DMS153 (cell line): ENCODE measurements at regions not wholly inside any gene's neighbourhood (a gene's known extent, or its start where the extent isn't known, plus 50 kb on each side); places are given as distances from the start of the nearest gene placed in this dataset.
A peak's percentile ranks its signal among the peaks of the same experiment; 100 is the strongest.

Experiments
- DNase-seq: peaks from one replicate; lab custom pipeline; 2025; lab: John Stamatoyannopoulos, UW

DNA sequence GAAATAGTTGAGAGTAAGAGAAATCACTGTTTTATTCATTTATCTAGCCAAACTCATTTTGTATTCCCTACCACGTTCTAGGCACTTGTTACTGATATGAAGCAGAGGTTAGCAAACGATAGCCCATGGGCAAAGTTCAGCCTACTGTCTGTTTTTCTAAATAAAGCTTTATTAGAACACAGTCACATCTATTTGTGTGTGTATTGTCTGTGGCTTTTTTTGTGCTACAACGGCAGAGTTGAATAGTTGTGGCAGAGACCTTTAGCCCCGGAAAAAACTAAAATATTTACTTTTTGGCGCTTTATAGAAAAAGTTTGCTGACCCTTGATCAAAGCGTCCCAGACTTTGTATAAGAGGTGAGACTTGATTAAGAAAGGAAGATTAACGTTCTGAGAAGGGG is 289.1 kb upstream of the CFAP20DC start:
- no peak for DNase-seq

DNA sequence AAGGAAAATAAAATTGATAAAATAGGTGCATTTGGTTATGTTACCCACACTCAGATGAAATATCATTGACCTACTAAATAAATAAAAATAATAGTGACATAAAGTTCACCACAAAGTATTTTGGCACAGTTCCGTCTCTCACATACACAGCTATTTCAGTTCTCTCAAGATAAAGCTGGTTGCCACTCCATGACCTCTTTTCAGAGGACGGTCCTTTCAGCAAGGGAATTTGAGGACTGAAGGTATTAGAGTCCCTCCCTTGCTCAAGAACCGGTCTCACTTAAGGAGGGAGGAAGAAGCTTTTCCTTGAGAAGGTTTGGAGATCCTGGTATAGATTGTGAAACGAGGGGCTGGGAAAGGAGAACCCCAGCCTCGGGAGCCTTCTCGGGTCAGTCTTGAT is 285.5 kb upstream of the CFAP20DC start:
- no peak for DNase-seq

DNA sequence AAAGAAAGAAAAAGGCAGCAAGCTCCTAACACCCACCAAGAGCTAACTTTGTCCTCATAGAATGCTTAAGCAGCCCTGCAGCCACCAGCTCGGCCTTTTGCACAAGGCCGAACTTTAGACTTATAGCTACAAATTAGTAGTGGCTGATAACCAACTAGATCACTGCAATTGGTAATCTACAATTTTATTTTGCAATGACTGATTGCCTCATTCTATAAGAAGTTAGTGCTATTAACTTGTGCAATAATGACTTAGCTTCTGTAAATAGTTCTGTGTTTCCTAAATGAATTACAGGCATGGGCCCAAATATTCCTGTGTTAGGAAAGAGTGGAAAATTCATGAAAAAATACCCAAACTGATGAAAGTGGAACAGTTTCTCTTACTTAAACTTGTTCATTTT is 284.8 kb upstream of the CFAP20DC start:
- no peak for DNase-seq

DNA sequence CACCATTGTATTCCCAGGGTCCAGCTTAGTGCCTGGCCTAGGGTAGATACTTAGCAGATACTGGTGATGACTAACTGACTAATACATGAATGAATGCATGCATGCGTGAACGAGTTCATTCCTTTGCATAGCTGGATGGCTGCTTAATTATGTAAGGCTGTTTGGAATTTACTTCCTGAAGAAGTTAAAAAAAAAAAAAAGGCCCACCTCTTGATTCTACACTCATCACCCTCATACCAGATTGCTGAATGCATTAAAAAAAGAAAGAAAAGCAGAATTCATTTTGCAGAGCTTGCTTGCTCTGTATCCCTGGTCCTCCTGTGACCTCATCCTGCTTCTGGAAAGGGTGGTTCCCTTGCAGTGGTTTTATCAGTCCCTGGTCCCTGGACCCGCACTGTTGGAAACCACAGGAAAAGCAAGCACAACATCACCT is 277.6 kb upstream of the CFAP20DC start:
- no peak for DNase-seq

DNA sequence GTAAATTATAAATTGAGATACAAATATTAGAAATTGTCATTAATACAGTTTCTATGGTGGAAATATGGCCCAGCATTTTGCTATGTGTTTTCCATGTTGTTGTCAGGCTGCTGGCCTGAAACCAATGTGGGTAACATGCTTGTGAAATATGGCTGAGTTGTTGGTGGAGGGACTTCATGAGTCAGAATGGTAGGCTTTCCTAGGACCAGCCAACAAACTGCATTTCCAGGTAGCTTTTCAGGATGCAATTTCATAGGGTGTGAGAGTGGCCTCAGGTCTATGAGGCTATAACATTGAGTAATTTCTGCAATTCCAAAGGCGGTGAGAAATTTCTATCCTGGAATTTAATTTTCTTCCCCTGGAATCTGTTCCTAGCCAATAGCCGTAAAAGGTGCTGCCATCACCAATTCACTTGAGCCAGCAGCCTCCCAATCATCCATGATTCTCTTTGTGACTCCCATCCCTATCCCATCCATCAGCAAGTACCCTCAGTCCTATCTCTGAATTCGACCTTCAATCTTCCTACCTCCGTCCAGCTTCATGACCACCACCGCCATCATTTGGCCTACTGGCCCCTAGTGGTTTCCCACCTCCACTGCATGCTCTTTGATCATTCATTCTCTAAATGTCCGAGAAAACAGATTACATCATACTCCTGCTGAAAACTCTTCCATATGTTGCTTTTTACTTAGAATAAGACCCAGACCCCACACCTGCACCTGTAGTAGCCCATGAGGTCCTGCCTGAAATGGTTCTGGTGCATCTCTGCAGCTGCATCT is 276.6 kb upstream of the CFAP20DC start:
- no peak for DNase-seq

DNA sequence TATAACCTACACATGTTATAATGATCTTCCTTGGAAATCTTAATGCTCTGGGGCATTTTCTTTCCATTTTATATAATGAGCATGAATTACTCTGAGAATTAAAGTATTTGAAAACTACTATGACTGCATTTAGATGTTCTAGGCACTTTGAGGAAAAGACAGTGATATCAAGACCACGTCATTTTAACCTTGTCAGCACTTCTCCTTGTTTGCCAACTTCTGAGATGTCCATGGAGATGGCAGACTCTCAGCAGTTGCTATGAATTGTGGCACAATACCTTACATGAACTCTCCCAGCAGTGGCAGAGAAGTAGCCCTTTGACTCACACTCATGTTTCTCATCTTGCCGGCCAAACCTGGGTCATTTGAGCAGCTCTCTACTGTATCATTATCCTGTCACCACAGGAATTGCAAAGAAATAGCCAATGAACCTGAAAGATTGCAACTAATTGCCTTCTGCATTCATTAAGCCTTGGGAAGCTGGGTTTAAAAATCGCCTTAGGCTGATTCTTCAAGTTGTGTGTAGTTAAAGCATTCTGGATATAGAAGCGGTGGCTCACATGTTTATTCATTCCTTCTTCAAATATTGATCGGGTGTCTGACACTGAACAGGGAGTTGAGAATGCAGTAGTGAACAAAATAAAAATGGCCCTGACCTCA is 272.2 kb upstream of the CFAP20DC start:
- DNase-seq, result no peak

DNA sequence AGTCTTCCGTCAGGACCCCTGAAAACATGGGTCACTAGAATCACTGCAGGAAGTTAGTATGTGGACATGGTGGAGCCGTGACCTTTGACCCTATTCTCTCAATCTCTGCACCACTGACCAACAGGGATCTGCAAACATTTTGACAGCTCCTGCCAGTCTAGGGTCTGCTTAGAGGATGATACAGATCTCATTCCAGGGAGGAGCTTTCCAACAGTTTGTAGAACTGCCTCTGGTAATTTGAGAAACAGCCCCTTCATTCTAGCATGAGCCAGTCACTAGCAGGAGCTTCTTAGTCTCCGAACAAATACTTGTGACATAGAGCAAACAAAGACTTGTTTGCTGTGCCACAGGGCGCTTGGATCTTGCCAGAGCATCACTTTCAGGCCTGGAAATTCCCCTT is 270.3 kb upstream of the CFAP20DC start:
- DNase-seq, result peak; percentile 74

DNA sequence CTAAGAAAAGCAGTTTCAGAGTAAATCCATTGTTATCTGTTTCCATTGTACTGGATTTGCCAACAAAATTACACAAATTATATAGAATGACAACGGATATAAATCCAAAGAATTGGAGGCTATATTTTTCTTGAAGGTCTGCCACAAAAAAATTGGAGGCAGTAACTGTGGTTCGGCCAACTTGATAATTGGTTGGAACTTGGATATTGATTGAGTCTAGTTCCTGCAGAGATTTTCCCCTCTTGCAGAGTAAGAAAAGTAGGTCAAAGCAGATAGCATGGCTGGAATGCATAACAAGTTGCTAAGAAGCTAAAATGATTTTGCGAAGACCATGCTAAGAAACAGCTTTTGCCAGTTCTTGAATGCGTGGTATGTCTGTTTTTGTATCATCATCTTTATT is 269.6 kb upstream of the CFAP20DC start:
- DNase-seq, result no peak

DNA sequence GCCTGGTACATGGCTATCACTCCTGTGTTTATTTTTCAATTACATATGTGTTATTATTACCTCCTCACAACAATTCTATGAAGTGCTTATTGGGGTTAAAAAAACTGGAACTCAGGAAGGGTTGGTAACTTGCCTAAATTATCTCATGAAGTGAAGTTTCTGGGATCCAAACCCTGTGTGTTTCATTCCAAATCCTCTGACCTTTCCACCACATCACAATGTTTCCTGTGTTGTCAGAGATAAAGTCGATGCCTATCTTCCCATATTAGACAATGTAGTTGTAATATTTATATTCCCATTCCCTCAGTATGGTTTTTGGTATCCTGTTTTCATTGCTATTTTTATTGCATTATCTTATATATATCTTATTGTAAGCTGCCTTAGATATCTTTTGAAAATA is 269.1 kb upstream of the CFAP20DC start:
- DNase-seq, result no peak

DNA sequence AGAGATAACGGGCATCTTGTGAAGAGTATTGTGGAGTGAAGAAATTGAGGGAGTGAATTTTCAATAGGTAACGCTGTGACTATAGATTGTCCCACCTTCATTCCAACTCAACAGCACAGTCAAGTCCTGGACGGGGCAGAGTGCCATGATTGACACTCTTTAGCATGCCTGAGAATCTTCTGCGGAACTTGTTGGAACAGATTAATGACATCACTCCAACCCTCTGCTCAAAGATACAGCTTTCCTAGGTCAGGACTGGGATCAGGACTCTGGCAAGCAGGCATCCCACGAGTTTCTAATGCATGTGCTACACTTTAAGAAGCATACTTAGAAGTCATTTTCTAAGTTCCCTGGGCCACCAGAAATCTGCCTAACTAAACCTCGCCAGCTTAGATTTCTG is 267.6 kb upstream of the CFAP20DC start:
- no peak for DNase-seq

DNA sequence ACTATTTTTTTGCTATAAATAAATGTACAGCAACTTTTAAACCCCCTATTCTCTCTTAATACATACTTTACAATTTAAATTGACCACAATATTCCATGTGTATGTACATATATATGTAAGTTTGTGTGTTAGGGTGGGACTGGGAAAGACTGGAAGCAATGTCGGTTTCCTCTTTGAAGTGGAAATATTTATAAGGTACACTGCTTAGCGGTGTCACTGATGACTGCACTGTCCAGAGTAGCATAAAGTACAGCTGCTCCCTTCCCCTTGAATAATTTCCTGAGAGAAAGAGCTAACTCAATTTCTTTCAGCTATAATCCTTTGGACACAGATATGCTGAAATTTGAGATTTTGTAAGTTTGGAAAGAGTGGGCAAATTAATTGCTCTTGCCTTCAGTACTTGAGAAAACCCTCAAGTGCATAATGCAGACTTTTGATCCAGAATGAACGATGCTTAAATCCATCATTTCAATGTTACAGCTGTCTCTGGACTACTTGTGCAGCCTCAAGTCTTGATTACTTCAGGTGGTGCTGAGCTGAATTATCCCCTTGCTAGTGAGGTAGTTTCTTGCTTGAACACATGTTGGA is 267.0 kb upstream of the CFAP20DC start:
- no peak for DNase-seq

DNA sequence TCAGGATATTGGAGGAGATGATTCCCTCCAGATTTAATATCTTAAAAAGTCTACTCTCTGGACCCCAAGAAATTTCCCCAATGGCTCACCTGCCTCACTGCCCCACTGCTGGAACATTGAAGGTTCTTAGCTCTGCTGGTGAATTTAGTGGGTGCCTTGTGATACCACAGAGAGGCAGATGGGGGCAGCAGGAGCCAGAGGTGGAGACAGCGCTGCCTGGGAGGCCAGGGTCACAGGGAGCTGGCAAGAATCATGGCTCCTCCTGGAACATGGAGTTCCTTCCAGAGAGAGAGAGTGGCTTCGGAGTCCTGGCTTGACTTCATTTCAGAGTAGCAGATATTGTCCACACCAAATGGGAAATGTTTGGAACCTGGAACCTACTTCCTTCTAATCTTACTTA is 263.5 kb upstream of the CFAP20DC start:
- peak; percentile 2 for DNase-seq

DNA sequence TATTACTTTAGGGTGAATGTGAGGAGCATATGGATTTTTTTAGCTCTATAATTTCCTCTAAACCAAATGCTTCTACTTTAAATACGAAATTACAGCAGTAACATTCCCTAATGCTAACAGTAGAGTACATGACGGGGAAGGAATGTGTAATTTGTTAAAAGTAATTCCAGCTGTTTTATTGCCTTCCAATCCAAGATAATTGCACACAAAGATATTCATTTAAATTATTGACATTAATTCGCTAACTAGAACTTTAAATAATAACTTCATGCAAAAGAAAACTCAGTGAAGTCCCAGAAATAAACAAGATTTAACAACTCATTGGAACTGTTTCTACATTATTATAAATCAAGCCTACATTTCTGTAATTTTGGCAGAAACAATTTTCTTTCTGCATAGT is 261.4 kb upstream of the CFAP20DC start:
- DNase-seq, result no peak

DNA sequence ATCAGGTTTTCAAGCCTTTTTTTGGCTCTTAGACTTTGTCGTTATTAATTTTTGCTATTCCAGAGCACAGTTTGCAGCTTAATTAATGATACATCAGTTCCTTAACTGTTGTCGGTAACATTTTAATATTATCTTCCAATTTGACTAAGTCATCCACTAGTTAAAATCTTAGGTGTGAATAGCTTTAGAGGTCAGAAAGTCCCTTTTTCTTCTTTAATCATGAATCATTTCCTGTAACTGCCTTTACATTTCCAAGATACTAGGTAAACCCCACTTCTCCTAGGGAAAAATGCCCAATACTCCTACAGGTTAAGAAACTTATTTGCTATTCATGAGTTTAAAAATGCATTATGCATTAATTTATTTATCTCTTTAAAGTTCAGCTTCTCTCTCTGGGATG is 260.9 kb upstream of the CFAP20DC start:
- no peak for DNase-seq

DNA sequence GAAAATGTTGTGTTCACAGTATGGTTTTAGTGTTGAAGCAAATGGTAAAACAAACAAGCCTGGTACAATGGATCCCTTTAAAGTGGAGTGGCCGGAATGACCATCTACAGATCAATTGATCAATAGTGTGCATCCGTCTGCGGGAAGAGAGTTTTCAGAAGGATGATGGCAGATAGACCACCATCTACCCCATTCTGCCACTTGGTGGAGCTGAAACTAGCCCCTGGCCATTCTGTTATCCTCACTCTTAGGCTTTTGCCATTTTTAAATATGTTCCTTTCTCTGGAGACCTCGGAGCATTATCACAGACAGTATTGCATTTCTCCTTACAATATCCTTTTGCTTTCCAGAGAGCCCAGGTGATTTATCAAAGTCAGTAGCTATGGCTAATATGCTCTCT is 258.9 kb upstream of the CFAP20DC start:
- no peak for DNase-seq

DNA sequence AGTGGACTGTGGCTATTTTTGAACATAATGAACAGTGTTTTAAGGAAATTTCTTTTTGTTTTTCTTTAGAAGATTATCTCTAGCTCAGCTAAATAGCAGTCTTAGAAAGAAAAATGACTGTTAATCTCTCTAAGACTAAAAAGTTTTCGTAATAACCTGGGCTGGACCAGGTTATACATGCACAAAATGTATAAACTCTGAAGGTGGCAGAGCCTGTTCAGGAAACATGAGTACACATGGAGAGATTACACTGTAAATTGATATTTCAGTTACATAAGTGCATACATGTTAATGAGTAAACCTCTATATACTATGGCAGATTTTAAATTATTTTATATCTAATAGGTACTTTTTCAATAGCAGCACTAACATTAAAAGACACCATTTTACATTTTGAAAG is 258.2 kb upstream of the CFAP20DC start:
- DNase-seq, result no peak

DNA sequence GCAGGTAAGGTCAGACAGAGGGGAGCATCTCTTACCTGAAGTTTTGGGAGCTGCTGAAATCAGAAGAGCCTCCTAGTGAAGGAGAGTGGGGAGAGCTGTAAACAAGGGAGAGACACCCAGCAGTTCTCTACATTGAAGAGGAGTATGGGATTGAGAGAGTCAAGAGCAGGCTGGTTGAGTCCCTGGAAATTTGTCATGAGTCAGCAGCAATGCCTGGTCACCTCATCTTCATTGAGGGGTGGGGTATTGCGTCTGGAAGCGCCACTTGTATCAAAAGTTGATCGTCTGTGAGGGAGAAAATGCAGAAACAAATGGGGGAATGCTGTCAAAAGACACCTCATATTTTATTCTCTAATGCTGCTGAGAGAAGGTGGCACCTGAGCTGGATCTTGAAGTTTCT is 256.6 kb upstream of the CFAP20DC start:
- no peak for DNase-seq

DNA sequence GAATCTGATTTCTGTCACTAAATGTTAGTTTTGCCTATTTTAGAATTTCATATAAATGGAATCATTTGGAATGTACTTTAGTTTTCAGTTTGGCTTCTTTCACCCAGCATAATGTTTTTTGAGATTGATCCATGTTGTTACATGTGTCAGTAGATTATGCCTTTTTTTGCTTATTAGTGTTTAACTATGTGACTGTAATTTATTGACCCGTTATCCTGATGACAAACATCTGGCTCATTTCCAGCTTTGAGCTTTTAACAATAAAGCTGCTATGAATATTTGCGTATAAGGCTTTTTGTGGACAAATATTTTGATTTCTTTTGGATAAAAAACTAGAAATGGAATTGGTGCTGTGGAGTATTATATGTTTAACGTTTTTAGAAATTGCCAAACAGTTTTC is 254.5 kb upstream of the CFAP20DC start:
- no peak for DNase-seq

DNA sequence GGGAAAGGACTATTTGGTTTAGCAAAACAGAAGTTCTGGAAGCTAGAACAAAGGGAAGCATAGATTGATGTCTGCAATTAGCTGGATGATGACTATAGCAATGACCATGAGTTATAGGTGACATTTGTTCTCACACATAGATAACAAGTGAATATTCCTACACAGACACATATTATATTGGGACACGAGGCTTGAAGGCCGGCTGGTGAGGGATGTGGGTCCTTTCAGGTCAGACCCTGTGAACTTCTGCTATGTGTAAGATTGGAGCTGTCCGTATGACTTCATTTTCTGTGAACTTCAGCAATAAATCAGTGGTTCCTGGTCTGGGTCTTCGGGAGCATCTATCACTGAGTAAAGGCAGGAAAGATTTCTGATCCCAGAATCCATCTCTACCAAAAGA is 253.6 kb upstream of the CFAP20DC start:
- no peak for DNase-seq

DNA sequence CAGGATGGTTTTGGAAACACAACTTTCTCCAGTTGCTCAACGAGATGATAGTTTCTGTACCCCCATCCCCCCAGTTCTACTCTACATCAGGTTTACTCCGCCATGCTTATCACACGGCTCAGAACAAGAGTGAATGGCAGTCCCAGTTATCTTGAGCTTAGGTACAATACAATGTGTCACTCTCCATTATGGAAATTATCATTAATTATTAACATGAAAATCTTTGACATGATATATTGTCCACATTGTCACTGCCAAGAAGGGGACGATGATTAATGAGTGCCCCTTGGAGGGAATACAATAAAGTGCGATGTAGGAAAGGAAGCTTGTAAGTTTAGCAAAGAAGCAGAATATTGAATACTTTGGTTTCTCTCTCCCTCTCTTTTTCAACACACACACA is 252.6 kb upstream of the CFAP20DC start:
- DNase-seq, result no peak

DNA sequence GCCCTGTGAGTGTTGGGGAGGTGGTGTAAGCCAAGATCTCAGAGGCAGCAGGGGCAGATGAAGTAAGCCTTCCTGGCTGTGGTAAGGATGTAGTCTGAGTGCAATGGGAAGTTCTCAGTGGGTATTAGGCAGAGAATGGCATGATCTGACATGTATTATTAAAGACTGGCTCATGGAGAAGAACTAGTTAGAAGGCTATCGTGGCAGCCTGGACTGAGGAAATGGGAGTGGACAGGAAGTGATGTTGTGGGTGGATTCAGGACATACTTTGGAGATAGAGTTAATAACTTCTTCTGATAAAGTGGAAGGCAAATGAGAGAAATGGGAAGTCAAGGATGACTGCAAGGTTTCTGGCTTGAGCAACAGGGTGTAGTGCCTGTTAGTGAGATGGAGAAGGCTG is 250.9 kb upstream of the CFAP20DC start:
- DNase-seq, result no peak

DNA sequence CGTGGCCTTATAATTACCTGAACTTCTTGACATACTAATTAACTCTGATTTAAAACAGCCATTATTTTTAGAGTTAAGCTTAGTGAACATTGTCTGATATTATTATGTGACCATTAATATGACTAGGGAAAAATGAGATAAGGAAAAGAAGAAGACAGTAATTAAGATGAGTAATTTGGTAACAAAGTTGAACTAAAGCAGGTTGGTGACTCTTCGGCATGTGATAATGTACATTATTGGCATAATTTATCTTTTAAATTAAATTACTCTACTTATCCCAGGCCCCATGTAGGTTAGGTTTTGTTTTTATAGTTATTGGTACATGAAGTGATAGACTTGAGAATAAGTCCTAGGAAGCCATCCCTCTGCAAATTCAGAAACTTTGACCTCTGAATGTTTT is 249.7 kb upstream of the CFAP20DC start:
- DNase-seq, result no peak

DNA sequence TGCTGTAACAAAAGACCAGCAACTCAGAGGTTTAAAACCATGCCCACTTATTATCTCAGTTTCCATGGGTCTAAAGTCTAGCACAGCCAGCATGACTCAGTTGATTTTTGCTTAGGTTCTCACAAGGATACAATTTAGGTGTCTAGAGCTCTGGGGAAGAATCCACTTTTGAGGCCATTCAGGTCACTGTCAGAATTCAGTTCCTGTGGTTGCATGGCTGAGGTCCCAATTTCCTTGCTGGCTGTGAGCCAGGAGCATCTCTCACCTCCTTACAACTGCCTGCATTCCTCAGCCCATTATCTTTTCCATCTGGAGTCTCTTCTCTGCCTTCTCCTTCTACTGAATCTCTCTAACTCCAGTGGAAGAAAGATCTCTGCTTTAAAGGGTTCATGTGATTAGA is 240.5 kb upstream of the CFAP20DC start:
- DNase-seq, result no peak

DNA sequence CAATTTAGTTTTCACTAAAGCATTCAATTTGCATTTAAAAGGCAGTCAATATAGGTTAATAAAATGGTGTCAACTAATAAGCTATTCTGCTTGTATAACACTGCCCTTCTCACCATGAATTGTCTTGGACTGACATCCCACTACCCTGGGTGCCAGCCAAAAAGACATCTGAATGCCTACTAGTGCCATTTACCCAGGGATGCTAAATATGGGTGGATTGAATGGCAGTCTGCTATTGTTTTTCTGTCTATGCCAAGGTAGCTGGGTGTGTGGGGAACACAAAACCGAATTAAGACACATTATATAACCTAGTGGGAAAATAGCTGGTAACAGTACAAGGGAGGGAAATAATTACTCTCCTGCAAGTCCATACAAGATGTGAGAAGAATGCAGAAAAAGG is 240.0 kb upstream of the CFAP20DC start:
- no peak for DNase-seq
